GM12874 (cell line): ENCODE measurements at regions not wholly inside any gene's neighbourhood (a gene's known extent, or its start where the extent isn't known, plus 50 kb on each side); places are given as distances from the start of the nearest gene placed in this dataset.

Experiments
- TF ChIP-seq, protein P1 (sequence below): IDR thresholded peaks from 2 replicates; pipeline ENCODE4 v1.5.1; 2011; ENCODE audit warnings: low read depth, mild to moderate bottlenecking, control low read depth, low read length, moderate library complexity; ENCODE audit not compliant: insufficient read depth

DNA sequence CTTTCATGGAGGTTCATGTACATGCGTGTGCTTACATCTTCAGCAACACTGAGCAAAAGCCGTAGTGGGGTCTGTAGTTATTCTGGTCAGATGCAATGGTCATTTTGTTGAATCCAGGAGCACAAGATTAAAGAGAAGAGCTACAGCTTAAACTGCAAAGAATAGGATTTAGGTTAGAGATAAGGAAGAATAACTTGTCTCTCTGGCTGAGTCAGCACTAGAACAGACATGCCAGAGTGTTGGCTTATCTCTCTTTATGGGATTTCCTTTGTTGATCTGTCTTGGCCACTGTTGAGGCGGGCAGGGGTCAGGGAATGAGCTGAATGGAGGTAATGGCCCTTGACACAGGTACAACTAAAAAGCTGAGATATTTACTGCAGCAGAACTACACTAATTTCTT, 473.5 kb downstream of the CCSER2 start:
- TF ChIP-seq, protein P1, sequence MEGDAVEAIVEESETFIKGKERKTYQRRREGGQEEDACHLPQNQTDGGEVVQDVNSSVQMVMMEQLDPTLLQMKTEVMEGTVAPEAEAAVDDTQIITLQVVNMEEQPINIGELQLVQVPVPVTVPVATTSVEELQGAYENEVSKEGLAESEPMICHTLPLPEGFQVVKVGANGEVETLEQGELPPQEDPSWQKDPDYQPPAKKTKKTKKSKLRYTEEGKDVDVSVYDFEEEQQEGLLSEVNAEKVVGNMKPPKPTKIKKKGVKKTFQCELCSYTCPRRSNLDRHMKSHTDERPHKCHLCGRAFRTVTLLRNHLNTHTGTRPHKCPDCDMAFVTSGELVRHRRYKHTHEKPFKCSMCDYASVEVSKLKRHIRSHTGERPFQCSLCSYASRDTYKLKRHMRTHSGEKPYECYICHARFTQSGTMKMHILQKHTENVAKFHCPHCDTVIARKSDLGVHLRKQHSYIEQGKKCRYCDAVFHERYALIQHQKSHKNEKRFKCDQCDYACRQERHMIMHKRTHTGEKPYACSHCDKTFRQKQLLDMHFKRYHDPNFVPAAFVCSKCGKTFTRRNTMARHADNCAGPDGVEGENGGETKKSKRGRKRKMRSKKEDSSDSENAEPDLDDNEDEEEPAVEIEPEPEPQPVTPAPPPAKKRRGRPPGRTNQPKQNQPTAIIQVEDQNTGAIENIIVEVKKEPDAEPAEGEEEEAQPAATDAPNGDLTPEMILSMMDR: no peak

DNA sequence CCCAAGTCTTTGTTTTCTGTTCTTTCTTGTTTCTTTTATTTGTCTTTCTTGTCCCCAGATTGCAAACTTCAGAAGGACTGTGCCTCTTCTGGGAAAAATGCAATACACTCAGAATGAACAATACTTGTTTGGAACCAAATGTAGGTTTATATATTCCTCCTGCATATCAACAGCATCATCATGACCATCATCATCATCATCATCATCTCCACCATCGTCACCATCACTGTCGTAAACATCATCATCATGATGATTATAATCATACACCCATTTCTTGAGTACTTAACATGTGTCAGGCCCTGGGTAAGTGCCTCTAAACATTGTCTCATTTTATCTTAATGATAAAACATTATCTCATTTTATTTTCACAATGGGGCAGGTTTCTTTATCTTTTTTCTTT, 476.8 kb downstream of the CCSER2 start:
- TF ChIP-seq, protein P1: no peak

DNA sequence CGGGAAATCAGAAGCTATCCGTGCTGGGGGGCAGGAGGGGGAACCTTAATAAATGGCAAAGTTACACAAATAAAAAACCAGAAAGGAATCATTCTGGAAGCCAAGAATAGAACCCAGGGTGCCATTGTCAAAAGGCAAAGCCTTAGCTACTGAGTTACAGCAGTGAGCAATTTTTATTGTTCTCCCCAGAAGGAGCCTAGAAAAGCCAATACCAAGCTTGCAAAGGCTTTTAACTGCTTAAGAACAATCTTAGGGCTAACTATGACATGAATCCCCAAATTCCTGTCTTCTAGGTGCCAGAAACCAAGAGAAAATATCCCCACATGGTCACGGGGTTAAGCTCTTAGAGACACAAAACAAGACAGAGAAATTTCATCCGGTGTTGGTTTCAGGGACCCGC, 482.7 kb downstream of the CCSER2 start:
- TF ChIP-seq, protein P1: no peak

DNA sequence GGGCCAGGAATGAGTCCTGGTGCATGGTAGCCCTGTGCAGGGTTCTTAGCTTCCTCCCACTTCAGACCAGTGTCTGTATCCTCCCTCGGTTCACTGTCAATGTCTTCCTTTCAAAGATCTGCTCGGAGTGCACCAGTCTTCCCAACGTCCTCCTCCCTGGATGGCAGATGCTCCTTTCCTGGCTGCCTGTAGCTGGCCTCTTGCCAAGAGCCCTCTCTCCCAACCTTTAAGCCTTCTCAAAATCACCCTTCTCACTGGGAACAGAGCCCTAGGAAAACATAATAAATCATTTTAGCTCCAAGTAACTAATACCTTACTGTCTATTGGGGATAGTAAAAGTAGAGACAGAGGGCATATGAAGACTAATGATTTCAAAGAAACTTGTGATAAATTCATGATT, 490.6 kb downstream of the CCSER2 start:
- TF ChIP-seq, protein P1: no peak

DNA sequence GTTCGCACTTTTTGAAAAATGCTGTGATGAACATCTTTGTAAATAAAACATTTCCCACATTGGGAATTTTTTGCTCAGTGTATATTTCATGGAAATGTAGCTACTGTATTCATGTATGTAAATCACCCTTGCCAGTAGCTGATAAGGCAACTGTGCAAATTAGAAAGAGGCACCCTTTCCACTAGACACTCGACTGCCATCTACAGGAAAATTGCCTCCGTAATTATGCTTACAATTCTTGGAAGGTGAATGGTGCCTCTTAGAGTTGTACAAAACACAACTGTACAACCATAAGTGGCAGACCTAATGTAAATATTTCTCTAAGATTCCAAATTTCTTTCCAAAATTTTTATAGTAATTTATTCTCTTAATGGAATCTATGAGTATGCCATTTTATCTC, 491.7 kb downstream of the CCSER2 start:
- TF ChIP-seq, protein P1: no peak

DNA sequence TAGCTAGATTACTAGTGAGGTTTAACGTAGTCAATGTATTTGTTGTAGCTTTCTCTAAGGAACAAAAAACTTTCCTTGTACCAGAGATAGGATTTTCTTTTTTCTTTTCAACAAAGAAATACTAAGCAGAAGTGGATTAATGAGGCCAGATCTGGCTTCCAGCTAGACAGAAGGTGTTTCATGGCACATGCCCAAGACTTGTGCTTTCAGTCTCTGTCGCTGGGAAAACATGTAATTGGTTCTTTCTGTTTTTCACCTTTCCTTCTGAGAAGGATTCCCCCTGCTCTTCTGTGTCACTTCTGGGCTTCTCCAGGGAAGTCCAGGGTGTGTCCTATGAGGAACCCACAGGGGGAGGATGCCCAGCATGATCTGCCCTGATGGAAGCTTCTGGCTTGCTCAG, 492.2 kb downstream of the CCSER2 start:
- TF ChIP-seq, protein P1: no peak

DNA sequence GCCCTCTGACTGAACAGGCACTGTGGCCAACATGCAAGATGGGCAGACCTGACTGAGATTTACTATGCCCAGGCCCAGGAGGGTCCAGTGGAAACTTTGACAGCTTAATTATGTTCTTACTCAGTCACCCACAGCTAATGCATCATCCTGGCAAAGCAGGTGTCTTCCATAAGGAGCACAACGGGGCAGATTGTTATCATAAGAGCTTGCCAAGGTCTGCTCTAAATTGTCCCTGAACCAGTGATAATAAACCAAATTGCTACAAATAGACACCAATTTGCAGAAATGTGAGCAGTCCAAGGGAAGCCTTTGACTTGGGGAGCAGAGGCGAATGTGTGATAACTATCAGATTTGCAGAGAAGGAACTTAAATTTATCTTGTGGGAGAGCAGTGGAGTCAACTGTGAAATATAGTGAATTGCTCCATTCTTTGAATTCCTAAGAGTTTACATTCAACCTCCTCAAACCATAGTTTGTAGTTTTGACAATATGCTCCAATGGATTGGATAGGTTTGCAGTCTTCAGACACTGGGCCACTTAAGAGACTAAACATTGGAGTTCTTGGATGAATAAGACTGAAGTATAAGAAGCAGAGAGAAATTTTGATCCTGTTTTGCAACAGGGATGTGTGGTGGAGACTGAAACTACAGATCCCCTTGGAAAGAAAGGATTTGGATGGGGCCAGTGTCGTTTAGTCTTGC, 494.7 kb downstream of the CCSER2 start:
- TF ChIP-seq, protein P1: no peak
